B cell (primary cell): ENCODE measurements at regions not wholly inside any gene's neighbourhood (a gene's known extent, or its start where the extent isn't known, plus 50 kb on each side); places are given as distances from the start of the nearest gene placed in this dataset.

Experiments
- ATAC-seq: fragments of 200-7000 bp; cut with Tn5 transposase; one replicate; pipeline ENCODE4 v1.10.0; 2021; ENCODE audit warnings: low read depth, mild to moderate bottlenecking, moderate number of reproducible peaks, moderate library complexity
- CTCF ChIA-PET: fragments of 350-600 bp; sonication (Branson Sonifier 250); formaldehyde crosslinking; loops from one replicate; lab custom pipeline; 2021; ENCODE audit warnings: antibody characterized with exemption, inconsistent platforms; lab: Charles Lee
- POLR2A ChIA-PET: fragments of 350-600 bp; sonication (Branson Sonifier 250); formaldehyde crosslinking; loops from one replicate; lab custom pipeline; 2021; ENCODE audit warnings: antibody characterized with exemption; lab: Charles Lee
- DNase-seq: peaks from one replicate; pipeline ENCODE4 v3.0.0; 2013
- H2AFZ ChIP-seq: 2 replicates; pipeline ENCODE4 v1.6.1; 2012; ENCODE audit warnings: mild to moderate bottlenecking, low read depth, low read length; ENCODE audit not compliant: insufficient read depth, poor library complexity, severe bottlenecking
- H3K27ac ChIP-seq, 2 donors: 1 replicate in 1 of 2; 2 replicates in 1 of 2; pipeline ENCODE4 v1.5.1; 2012 to 2013; ENCODE audit warnings: low read length in 2 of 2, mild to moderate bottlenecking in 2 of 2, moderate library complexity in 1 of 2
- H3K27me3 ChIP-seq, 4 experiments: fragments of 200-600 bp in 1 of 4; sonication (generic) in 1 of 4; replicated peaks in 1 of 4; 1 replicate in 2 of 4; 2 replicates in 2 of 4; pipeline versions ENCODE4 v1.6.1 to v1.7.0; 2013 to 2016; ENCODE audit warnings: low read length in 3 of 4, mild to moderate bottlenecking in 2 of 4, mixed read lengths in 1 of 4, moderate library complexity in 1 of 4; ENCODE audit not compliant: insufficient read depth in 4 of 4, control insufficient read depth in 3 of 4; ENCODE audit errors: control extremely low read depth in 1 of 4
- H3K36me3 ChIP-seq, 2 experiments: replicated peaks in 1 of 2; 1 replicate in 1 of 2; 2 replicates in 1 of 2; pipeline versions ENCODE4 v1.6.1 to v1.7.1; 2013; ENCODE audit warnings: low read length in 1 of 2; ENCODE audit not compliant: insufficient read depth in 2 of 2, control insufficient read depth in 1 of 2; ENCODE audit errors: control extremely low read depth in 1 of 2, extremely low read depth in 1 of 2
- H3K4me1 ChIP-seq, 2 donors: fragments of 200-600 bp in 1 of 2; sonication (generic) in 1 of 2; 1 replicate in 1 of 2; 2 replicates in 1 of 2; pipeline versions ENCODE4 v1.5.1 to v1.6.1; 2013 to 2017; ENCODE audit warnings: low read length in 2 of 2; ENCODE audit not compliant: control insufficient read depth in 2 of 2, insufficient read depth in 2 of 2
- H3K4me2 ChIP-seq: replicated peaks from 2 replicates; pipeline ENCODE3; 2012; ENCODE audit warnings: mild to moderate bottlenecking, low read depth, low read length; ENCODE audit not compliant: poor library complexity, severe bottlenecking
- H3K4me3 ChIP-seq, 5 experiments: fragments of 200-600 bp in 1 of 5; sonication (generic) in 1 of 5; 1 replicate in 3 of 5; 2 replicates in 2 of 5; pipeline versions ENCODE4 v1.5.1 to v1.7.0; 2011 to 2016; ENCODE audit warnings: low read length in 4 of 5, mild to moderate bottlenecking in 4 of 5, low read depth in 2 of 5, control low read depth in 1 of 5, moderate library complexity in 1 of 5; ENCODE audit not compliant: insufficient read depth in 1 of 5; ENCODE audit errors: control extremely low read depth in 1 of 5, extremely low read depth in 1 of 5
- H3K79me2 ChIP-seq: fragments of 200-600 bp; sonication (generic); one replicate; pipeline ENCODE4 v1.6.0; 2016; ENCODE audit warnings: low read length; ENCODE audit not compliant: control insufficient read depth, insufficient read depth
- H3K9ac ChIP-seq: fragments of 200-600 bp; sonication (generic); 2 replicates; pipeline ENCODE4 v1.6.1; 2017; ENCODE audit warnings: mild to moderate bottlenecking, low read length, moderate library complexity
- H3K9me3 ChIP-seq, 3 donors: one replicate each; pipeline versions ENCODE4 v1.6.1 to v1.7.1; 2013; ENCODE audit warnings: low read length in 2 of 3; ENCODE audit not compliant: control insufficient read depth in 2 of 3, insufficient read depth in 1 of 3; ENCODE audit errors: control extremely low read depth in 1 of 3
- H4K20me1 ChIP-seq: 2 replicates; pipeline ENCODE4 v1.6.0; 2012; ENCODE audit warnings: mild to moderate bottlenecking, low read length; ENCODE audit not compliant: insufficient read depth, control insufficient read depth, poor library complexity, severe bottlenecking
- H3K27ac Mint-ChIP-seq: one replicate; pipeline ENCODE4 v1.8.0; 2021; ENCODE audit warnings: mixed read lengths
- H3K27me3 Mint-ChIP-seq: one replicate; pipeline ENCODE4 v1.8.0; 2021; ENCODE audit warnings: mixed read lengths
- H3K4me1 Mint-ChIP-seq: one replicate; pipeline ENCODE4 v1.8.0; 2021; ENCODE audit warnings: mixed read lengths
- H3K4me3 Mint-ChIP-seq: one replicate; pipeline ENCODE4 v1.8.0; 2021; ENCODE audit warnings: mixed read lengths
- H3K9me3 Mint-ChIP-seq: one replicate; pipeline ENCODE4 v1.8.0; 2022; ENCODE audit warnings: mixed read lengths; ENCODE audit not compliant: insufficient read depth
- CTCF ChIP-seq: fragments of 200-600 bp; IDR thresholded peaks from one replicate; pipeline ENCODE4 v1.8.0; 2022; ENCODE audit warnings: antibody characterized with exemption, mild to moderate bottlenecking
- EZH2 ChIP-seq: IDR thresholded peaks from 2 replicates; pipeline ENCODE4 v1.6.1; 2012; ENCODE audit warnings: borderline replicate concordance, low read depth, mild to moderate bottlenecking, moderate library complexity, low read length; ENCODE audit not compliant: insufficient read depth, poor library complexity, severe bottlenecking
- WGBS: methylation state at CpG from one replicate; pipeline ENCODE4 v1.1.5; 2013; ENCODE audit warnings: missing lambda C conversion rate; ENCODE audit not compliant: insufficient coverage; 5-methylcytosine and 5-hydroxymethylcytosine counted together
- intact Hi-C: fragments of 100-400 bp; cut with micrococcal nuclease; formaldehyde crosslinking; loops from one replicate; pipeline ENCODE4 v1.10.0; 2022

- Mint-ChIP-seq H3K27me3 (peaks cover 23% of the 10 kb centered on the region), H3K4me1 (peaks cover 4% of the 10 kb centered on the region), H3K9me3 (no peaks in the 10 kb centered on the region), H3K27ac (no peak overlapping the region), H3K4me3 (no peak overlapping the region)
- TF ChIP-seq EZH2 = no peak
- no peak for TF ChIP-seq CTCF
- H3K27me3 ChIP-seq = peaks cover 0 to 20% (median 10%) of the 10 kb centered on the region in 4 experiments
- ATAC-seq (no peak), DNase-seq (no peak)
- no peak overlapping the region for H2AFZ ChIP-seq
- H3K27ac ChIP-seq = no peak overlapping the region
- ChIA-PET CTCF (no interaction called here), POLR2A (no interaction called here)
- no peak overlapping the region for H3K4me2 ChIP-seq
- H4K20me1 ChIP-seq = no peaks in the 10 kb centered on the region
- no peaks in the 10 kb centered on the region for H3K36me3 ChIP-seq
- WGBS = 97% methylated on average over 9 of the region's 9 CpGs
- H3K4me3 ChIP-seq = no peak overlapping the region
- H3K4me1 ChIP-seq = peaks cover 0 to 3% of the 10 kb centered on the region in 2 donors
- H3K9ac ChIP-seq = no peak overlapping the region
- H3K79me2 ChIP-seq = no peaks in the 10 kb centered on the region
- H3K9me3 ChIP-seq = peaks cover 0 to 7% (median 2%) of the 10 kb centered on the region in 3 donors
- intact Hi-C loops = no loop called here
Observed at GRCh38 chr13:99140831-99141230, 59.8 kb upstream of the UBAC2 start.

- Mint-ChIP-seq H3K4me3 (no peak overlapping the region), H3K4me1 (peaks cover 4% of the 10 kb centered on the region), H3K27me3 (peaks cover 36% of the 10 kb centered on the region), H3K9me3 (no peaks in the 10 kb centered on the region), H3K27ac (no peak overlapping the region)
- TF ChIP-seq CTCF (no peak), EZH2 (no peak)
- Histone ChIP-seq H3K4me2 (no peak overlapping the region), H2AFZ (no peak overlapping the region), H4K20me1 (no peaks in the 10 kb centered on the region), H3K4me3 (no peak overlapping the region), H3K27me3 (peaks cover 0 to 21% (median 12%) of the 10 kb centered on the region in 4 experiments), H3K9ac (no peak overlapping the region), H3K79me2 (no peaks in the 10 kb centered on the region), H3K36me3 (no peaks in the 10 kb centered on the region), H3K9me3 (peaks cover 0 to 7% (median 2%) of the 10 kb centered on the region in 3 donors), H3K4me1 (peaks cover 0 to 3% of the 10 kb centered on the region in 2 donors), H3K27ac (no peak overlapping the region)
- 100% methylated on average over 1 of the region's 4 CpGs for WGBS
- DNase-seq (no peak), ATAC-seq (no peak)
- intact Hi-C loops = no loop called here
- ChIA-PET POLR2A (interaction anchor here (0.6 kb wide), 1 partner anchor 97 kb away, joined by 3 read pairs; no protein-coding TSS in a partner anchor), CTCF (interaction anchor here (2.0 kb wide), 1 partner anchor 122 kb away, joined by 5 read pairs; no protein-coding TSS in a partner anchor)
Observed at GRCh38 chr13:99143904-99144303, 56.8 kb upstream of the UBAC2 start.
